NCI-H1092 treated with DMSO at 0.1 percent for 48 hours (cell line): ENCODE measurements at regions not wholly inside any gene's neighbourhood (a gene's known extent, or its start where the extent isn't known, plus 50 kb on each side); places are given as distances from the start of the nearest gene placed in this dataset.

Experiments
- DNase-seq: peaks from one replicate; lab custom pipeline; 2025; lab: John Stamatoyannopoulos, UW

DNA sequence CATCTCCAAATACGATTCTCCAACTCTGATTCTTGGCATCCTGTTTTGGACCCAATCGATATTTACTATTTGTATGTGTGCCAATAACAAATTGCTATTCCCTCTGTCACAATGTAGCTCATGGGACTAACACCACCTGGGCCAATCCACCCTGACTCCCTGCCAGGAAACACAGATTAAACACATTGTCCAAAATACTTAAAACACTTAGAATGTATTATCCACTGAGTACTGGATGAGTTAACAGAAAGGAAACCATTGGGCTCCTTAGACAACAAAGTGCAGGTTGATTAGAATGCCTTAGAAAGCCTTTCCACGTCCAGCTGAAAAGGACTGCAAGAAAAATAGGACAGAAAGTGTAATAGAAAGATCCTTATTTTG is 79.4 kb upstream of the ARHGAP28 start:
- peak; percentile 85 for DNase-seq

DNA sequence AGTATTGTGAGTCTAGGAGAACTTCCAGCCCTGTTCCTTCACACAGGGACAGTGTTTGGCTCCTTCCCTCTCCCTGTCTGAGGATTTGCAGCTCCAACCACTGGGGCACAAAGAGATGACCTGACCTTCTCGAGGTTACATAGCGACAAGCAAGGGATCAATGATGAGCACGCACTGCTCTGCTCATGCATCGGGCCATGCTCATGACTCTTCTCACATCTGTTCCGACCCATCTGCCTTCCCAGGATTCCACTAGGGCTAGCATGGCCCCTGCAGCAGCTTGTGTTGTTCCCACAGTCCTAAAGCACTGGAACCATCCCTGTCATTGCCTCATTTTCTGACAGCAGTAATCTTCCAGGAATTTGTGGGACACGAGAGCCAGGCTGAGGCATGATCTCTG is 78.8 kb upstream of the ARHGAP28 start:
- DNase-seq: no peak

DNA sequence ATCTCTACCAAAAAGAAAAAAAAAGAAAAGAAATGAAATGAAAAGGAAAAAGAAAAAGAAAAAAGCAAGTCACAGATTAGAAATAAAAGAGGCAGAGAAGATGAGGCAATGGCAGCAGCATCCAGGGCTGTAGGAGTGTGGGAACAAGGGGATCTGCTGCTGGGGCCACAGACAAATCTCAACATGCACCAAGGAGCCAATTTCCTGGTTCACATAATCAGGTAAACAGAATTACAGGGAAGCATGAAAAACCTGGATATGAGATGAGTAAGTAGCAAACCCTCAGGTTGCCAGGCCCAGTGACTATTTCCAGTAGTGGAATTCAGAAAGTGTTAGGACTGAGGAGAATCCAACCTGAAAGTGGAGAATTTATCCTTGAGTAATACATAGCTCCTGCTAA is 77.4 kb upstream of the ARHGAP28 start:
- DNase-seq: no peak

DNA sequence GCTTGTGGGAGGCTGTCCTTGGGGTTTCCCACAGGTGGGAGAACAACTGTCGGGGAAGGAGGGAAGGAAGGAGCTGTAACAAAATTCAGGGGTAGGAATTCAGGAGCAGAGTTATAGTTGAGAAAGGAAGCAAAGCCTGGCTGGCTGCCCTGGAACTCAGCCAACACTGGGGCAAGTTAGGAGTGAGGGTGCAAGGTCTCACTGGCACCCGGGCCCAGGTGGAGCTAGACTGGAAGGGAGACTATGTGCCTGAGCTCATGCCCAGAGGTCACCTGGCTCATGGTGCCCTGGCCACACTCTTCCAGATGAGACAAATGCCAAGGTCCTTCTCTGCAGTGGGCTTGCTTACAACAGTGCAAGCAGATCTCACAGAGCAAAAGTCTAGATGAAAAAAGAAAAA is 75.6 kb upstream of the ARHGAP28 start:
- DNase-seq: no peak

DNA sequence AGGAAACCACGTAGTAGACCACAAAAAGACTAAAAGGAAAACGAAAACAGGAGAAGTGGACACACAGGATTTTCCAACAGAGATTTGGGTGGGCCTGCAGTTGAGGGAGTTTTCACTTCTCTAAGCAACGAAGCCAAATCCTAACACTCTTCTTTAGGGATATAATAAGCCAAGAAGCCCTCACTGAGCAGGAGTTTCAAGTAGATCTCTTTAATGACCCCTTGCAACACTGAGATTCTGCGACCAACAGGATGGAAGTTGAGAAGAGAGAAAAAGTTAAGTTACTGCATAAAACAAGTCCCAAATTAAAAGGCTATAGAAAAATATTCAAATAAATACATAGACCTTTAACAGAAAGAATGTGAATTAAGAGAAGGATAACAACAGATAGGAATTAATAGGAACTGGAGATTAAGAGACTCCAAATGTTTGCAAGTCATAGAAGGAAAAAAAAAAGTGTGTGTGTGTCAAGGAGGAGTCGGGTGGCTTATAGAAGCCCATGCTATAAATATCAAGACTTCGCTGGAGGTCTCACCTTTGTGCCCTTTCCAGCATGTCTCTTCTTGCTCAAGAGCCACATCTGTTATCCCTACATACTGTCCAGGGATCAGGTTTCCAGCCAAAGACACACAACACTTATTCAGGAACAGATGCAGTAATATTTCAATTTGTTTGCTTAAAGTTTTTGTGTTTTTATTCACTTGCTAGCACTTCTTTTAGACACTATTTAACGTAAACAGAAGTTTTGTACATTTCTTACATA is 69.4 kb upstream of the ARHGAP28 start:
- DNase-seq: no peak

DNA sequence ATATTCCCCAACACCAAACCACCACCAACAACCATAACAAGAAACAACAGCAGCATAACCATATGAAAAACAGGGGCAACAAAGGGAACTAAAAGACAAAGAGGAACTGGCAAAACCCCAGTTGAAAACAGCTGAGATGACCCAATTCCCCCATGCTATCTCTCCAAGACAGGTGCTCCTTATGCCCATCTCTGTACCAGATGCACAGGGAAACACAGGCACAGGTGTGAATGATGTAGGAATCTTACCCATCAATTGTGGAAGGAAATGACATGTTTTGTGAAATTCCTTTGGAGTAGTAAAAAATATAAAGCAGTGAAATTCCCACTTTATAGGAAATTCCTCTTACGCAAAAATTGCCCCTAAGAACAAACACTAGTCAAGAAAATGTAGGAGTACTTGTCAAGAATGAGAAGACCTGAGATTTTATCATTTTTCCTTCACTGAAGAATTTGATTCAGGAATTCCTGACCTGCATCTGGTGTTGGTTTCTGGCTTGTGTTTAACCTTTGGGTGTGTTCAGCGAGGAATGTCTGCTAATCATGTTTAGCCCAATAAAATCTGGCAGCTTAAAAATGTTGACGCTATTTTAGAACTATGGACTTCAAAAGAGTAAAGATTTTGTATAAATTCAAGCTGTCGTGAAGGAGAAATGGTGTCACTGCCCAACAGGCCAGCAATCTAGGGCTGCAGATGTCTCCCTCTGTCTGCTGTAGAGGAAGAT is 67.7 kb upstream of the ARHGAP28 start:
- no peak for DNase-seq

DNA sequence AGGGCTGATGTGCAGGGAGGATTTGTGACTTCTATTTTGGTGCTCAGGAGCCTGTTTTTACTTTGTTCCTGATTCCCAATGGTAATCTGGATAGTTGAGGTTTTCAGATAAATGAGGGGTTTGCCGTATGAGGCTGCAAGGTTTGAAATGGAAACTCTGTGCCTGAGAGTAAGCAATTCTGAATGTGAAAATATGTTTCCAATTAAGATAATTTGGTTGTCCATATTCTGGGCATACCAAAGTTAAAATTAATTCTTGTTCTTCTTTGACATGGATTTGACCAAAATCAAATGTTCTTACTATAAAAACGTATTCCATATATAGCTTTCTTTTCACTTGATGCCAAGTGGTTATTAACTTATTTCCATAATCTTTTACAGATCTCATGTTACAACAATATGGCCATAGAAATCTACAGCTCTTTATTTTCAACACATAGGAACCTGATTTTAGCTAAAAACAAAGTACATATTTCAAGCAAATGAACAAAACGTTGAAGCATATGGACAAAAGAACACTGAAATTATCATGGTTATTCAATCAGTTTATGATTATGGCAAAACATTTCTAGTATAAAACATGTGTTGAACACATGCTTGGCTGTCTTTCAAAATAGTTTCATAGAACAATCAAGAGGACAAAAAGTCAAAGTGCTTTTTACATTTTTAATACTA is 63.4 kb upstream of the ARHGAP28 start:
- DNase-seq: no peak

DNA sequence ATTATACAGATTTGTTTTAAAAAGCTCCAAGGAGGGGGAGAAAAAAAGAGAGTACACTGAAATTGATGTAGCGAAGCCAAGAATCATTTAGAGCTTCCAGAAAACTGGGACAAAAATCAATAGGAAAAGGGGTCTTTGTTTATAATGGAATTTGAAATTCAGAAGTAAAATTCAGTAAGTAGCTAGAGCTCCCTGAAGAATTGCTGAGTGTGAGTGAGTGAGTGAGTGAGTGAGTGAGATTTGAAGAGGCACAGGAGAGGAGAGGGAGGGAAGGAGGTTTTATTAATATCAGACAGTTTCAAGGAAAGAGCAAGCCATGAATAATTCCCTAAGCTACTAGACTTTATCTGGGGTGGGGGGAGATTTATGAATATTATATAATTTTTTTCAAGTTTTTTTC is 60.7 kb upstream of the ARHGAP28 start:
- no peak for DNase-seq

DNA sequence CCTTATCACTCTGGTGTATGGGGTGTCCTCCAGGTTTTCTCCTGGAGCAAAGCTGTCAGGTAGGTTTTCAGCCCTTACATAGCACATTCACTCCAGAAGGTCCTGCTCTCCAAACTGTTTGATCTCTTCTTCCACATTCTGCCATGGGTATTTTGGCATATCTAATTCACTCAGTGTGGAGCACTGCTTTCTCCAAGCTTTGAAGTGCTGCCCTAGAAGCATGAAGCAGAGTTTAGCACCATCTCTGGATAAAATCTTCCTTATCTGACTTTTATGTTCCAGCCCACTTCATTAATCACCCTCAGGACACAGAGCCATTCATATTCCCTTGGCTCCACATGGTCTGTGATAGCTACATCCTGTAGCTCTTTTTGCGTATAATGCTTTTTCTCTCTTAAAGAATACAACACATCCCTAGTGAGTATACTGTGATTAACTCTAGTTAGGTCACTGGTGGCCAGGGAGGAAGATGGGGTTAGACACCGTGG is 56.7 kb upstream of the ARHGAP28 start:
- DNase-seq: no peak

DNA sequence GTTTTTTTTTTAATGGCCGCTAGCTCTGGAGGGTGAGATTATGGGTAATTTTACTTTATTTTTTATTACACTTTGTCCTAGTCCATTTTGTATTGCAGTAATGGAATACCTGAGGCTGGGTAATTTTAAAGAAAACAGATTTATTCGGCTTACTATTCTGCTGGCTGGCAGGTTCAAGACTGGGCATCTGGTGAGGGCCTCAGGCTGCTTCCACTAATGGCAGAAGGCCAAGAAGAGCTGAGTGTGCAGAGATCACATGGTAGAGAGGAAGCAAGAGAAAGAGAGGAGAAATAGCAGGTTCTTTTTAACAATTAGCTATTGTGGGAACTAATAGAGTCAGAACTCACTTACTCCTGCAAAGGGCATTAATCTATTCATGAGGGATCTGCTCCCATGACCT is 52.4 kb upstream of the ARHGAP28 start:
- no peak for DNase-seq

DNA sequence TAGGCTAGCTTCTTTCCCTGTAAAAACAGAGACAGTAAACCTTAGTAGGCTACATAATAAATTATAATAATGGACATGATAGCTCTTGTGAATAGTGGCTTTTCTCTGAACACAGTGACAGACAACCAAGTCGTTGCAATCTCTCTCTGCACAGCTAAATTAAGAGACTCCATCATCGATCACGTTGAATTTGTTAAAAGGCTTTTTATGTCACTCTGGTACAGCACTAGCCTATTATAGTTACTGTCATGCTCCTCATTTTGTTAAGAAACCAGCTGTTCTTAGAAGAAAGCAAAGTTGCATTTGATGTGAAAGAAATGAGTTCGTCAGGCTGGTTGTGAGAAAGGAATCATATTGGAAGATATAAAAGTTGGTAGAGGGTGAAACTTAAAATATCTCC is 50.3 kb upstream of the ARHGAP28 start:
- no peak for DNase-seq
